Upper lobe of right lung (tissue), 1 donor: ENCODE measurements at regions not wholly inside any gene's neighbourhood (a gene's known extent, or its start where the extent isn't known, plus 50 kb on each side); places are given as distances from the start of the nearest gene placed in this dataset.
"Not testable (repeated sequence)": the region's sequence is repeated elsewhere in the genome, so short reads cannot be mapped to it uniquely, and the experiment has no call there.

Source experiments
- ATAC-seq: fragments of 200-7000 bp; cut with Tn5 transposase; one replicate; pipeline ENCODE4 v1.9.1; 2020; ENCODE audit warnings: mild to moderate bottlenecking, moderate library complexity
- DNase-seq: peaks from one replicate; pipeline ENCODE4 v3.0.0-alpha.2; 2020
- H3K27ac ChIP-seq: fragments of 200-600 bp; one replicate; pipeline ENCODE4 v1.8.0; 2022
- H3K27me3 ChIP-seq: fragments of 200-600 bp; one replicate; pipeline ENCODE4 v1.8.0; 2022; ENCODE audit warnings: mild to moderate bottlenecking
- H3K36me3 ChIP-seq: fragments of 200-600 bp; one replicate; pipeline ENCODE4 v1.8.0; 2022
- H3K4me1 ChIP-seq: fragments of 200-600 bp; one replicate; pipeline ENCODE4 v1.8.0; 2022
- H3K4me3 ChIP-seq: fragments of 200-600 bp; one replicate; pipeline ENCODE4 v1.8.0; 2022; ENCODE audit warnings: mild to moderate bottlenecking
- H3K9me3 ChIP-seq: fragments of 200-600 bp; one replicate; pipeline ENCODE4 v1.8.0; 2022
- intact Hi-C: fragments of 100-400 bp; cut with DNase I; formaldehyde crosslinking; loops from one replicate; pipeline ENCODE4 v1.11.0; 2022
- TF ChIP-seq, protein P1 (sequence below): fragments of 200-600 bp; IDR thresholded peaks from one replicate; pipeline ENCODE4 v1.8.0; 2022; ENCODE audit warnings: antibody characterized with exemption
- donor health status: DM: no; HTN: yes; CAD: no; lungs with severe emphysema.

GRCh38 chr7:82609746-82610145, 166.2 kb upstream of the CACNA2D1 start:
- no peak for ATAC-seq

DNA sequence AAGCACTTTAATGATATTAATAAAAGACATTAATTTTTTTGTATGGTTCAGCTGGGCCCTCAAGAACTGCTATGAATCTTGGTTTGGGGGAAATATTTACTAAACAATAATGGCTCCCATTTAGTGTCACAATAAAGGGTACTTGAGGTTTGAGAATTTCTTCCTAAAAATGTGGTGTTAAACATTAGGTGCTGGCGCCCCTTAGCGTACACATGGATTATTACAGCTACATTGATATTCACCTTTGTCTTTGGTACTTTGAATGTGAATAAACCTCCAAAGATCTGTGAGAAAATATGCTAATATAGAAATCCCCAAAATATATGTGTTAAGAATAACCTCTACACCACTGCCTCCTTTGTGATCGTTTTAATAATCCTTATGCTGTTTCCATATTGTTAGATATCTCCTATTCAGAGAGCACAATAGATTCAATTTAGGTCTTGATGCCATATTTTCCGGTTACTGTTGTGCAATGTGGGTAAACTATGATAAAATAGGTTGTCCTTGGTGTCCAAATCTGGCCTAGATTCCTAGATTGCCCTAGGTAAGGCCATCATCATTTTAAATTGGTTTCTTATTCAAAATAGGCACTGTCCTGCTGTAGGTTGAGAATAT, 161.8 kb upstream of the CACNA2D1 start:
- H3K27me3 ChIP-seq = no peaks in the 10 kb centered on the region
- no peaks in the 10 kb centered on the region for H3K9me3 ChIP-seq
- peak; percentile 61 for ATAC-seq
- H3K27ac ChIP-seq = no peak overlapping the region
- DNase-seq = no peak
- no peaks in the 10 kb centered on the region for H3K4me1 ChIP-seq
- intact Hi-C loops = no loop called here
- H3K36me3 ChIP-seq = no peaks in the 10 kb centered on the region
- H3K4me3 ChIP-seq = no peak overlapping the region
- TF ChIP-seq, protein P1, sequence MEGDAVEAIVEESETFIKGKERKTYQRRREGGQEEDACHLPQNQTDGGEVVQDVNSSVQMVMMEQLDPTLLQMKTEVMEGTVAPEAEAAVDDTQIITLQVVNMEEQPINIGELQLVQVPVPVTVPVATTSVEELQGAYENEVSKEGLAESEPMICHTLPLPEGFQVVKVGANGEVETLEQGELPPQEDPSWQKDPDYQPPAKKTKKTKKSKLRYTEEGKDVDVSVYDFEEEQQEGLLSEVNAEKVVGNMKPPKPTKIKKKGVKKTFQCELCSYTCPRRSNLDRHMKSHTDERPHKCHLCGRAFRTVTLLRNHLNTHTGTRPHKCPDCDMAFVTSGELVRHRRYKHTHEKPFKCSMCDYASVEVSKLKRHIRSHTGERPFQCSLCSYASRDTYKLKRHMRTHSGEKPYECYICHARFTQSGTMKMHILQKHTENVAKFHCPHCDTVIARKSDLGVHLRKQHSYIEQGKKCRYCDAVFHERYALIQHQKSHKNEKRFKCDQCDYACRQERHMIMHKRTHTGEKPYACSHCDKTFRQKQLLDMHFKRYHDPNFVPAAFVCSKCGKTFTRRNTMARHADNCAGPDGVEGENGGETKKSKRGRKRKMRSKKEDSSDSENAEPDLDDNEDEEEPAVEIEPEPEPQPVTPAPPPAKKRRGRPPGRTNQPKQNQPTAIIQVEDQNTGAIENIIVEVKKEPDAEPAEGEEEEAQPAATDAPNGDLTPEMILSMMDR = peak; percentile 71

More at GRCh38 chr7:82609746-82610145, 166.2 kb upstream of the CACNA2D1 start:
- Histone ChIP-seq H3K36me3 (no peaks in the 10 kb centered on the region), H3K4me3 (no peak overlapping the region), H3K27me3 (no peaks in the 10 kb centered on the region), H3K4me1 (no peaks in the 10 kb centered on the region), H3K9me3 (no peaks in the 10 kb centered on the region), H3K27ac (no peak overlapping the region)
- TF ChIP-seq, protein P1 = no peak
- DNase-seq = no peak
- intact Hi-C loops = no loop called here

- intact Hi-C loops = no loop called here
- Histone ChIP-seq H3K36me3 (no peaks in the 10 kb centered on the region), H3K27me3 (no peaks in the 10 kb centered on the region), H3K27ac (no peak overlapping the region), H3K4me1 (no peaks in the 10 kb centered on the region), H3K4me3 (no peak overlapping the region), H3K9me3 (no peaks in the 10 kb centered on the region)
- ATAC-seq (no peak), DNase-seq (no peak)
- TF ChIP-seq, protein P1 = no peak
Observed at GRCh38 chr7:82602066-82602465, 158.5 kb upstream of the CACNA2D1 start.

- TF ChIP-seq, protein P1 = no peak
- Histone ChIP-seq H3K4me3 (no peak overlapping the region), H3K4me1 (no peaks in the 10 kb centered on the region), H3K27ac (no peak overlapping the region), H3K9me3 (no peaks in the 10 kb centered on the region), H3K36me3 (no peaks in the 10 kb centered on the region), H3K27me3 (no peaks in the 10 kb centered on the region)
- DNase-seq (no peak), ATAC-seq (no peak)
- intact Hi-C loops = no loop called here
Observed at GRCh38 chr7:82600531-82600930, 157.0 kb upstream of the CACNA2D1 start.

DNA sequence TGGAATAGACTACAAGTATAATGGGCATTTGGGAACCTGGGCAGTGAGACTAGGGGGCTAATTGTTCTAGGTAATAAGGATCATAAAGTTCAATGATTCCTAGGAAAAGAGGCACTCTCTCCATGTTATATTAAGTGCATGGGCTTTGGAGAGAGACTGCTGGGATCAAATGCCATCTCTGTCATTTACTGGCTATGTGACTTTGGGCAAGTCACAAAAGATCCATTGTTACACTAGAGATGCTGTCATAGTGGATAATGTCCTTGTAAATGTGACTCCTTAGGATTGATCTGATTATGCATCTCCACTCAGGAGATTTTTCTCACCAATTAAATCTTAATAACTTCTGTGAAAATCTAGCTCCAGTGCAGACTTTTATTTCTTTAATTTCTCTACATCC, 156.3 kb upstream of the CACNA2D1 start:
- Histone ChIP-seq H3K36me3 (no peaks in the 10 kb centered on the region), H3K4me3 (no peak overlapping the region), H3K27me3 (no peaks in the 10 kb centered on the region), H3K9me3 (no peaks in the 10 kb centered on the region), H3K27ac (no peak overlapping the region), H3K4me1 (no peaks in the 10 kb centered on the region)
- intact Hi-C loops = no loop called here
- TF ChIP-seq, protein P1 = no peak
- no peak for DNase-seq
- ATAC-seq = no peak

DNA sequence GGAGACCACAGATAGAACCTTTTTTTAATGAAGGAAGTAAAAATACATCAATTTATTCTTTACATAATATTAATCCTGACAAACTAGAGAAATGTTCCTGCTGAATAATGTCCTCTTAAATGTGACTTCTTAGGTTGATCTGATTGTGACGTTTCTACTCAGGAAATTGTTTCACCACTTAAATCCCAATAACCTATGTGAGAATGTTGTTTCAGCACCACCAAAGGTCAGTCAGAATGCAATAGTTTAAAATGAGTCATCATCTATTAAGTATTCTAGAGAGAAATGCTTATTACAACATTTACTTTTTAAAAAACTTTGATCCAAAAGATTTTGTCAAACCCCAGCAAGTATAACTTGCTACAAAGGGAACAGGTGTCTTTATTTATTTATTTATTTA, 155.4 kb upstream of the CACNA2D1 start:
- intact Hi-C loops = no loop called here
- no peak for DNase-seq
- H3K9me3 ChIP-seq = no peaks in the 10 kb centered on the region
- no peak overlapping the region for H3K27ac ChIP-seq
- H3K27me3 ChIP-seq = no peaks in the 10 kb centered on the region
- no peaks in the 10 kb centered on the region for H3K36me3 ChIP-seq
- H3K4me3 ChIP-seq = no peak overlapping the region
- no peaks in the 10 kb centered on the region for H3K4me1 ChIP-seq
- no peak for ATAC-seq
- TF ChIP-seq, protein P1 = no peak

GRCh38 chr7:82595795-82596194, 152.2 kb upstream of the CACNA2D1 start:
- peak; percentile 46 for ATAC-seq
- H3K36me3 ChIP-seq, H3K27me3 ChIP-seq, DNase-seq, H3K4me3 ChIP-seq, H3K27ac ChIP-seq, H3K4me1 ChIP-seq, intact Hi-C loops, H3K9me3 ChIP-seq: not testable (repeated sequence)
